ENCODE measurements at regions not wholly inside any gene's neighbourhood (a gene's known extent, or its start where the extent isn't known, plus 50 kb on each side); places are given as distances from the start of the nearest gene placed in this dataset.

- H2AFZ ChIP-seq (ENCODE audit: insufficient read depth, low read length, poor library complexity), result no peak overlapping the region
- no peak overlapping the region for H3K9ac ChIP-seq (ENCODE audit: low read length)
- H2AK5ac ChIP-seq (ENCODE audit: low read length), result no peak overlapping the region
- no peaks in the 10 kb centered on the region for H3K4me1 ChIP-seq (ENCODE audit: control insufficient read depth in 1 of 2, insufficient read depth in 2 of 2, low read length in 2 of 2)
- no peak overlapping the region for H3K4ac ChIP-seq (ENCODE audit: low read depth, low read length)
- H3K79me1 ChIP-seq (ENCODE audit: low read length), result no peaks in the 10 kb centered on the region
- no peaks in the 10 kb centered on the region for H3K9me3 ChIP-seq (ENCODE audit: insufficient read depth, low read depth, low read length)
- H3K4me2 ChIP-seq (ENCODE audit: low read length), result no peak overlapping the region
- H3K23ac ChIP-seq (ENCODE audit: low read length), result no peak overlapping the region
- H4K8ac ChIP-seq (ENCODE audit: low read depth, low read length), result no peak overlapping the region
- H2BK120ac ChIP-seq (ENCODE audit: insufficient read depth, low read length, poor library complexity), result no peak overlapping the region
- no peaks in the 10 kb centered on the region for H3K36me3 ChIP-seq (ENCODE audit: control insufficient read depth in 1 of 2, insufficient read depth in 2 of 2, low read length in 2 of 2)
- no peaks in the 10 kb centered on the region for H3K79me2 ChIP-seq (ENCODE audit: control insufficient read depth, insufficient read depth, low read length, poor library complexity)
- no peak overlapping the region for H3K27ac ChIP-seq (ENCODE audit: low read depth, low read length)
- no peak overlapping the region for H3K4me3 ChIP-seq (ENCODE audit: low read depth, low read length)
- no peak overlapping the region for H4K91ac ChIP-seq (ENCODE audit: low read depth, low read length)
- no peak overlapping the region for H3K18ac ChIP-seq (ENCODE audit: low read length)
- H2BK5ac ChIP-seq (ENCODE audit: low read depth, low read length, poor library complexity), result no peak overlapping the region
- no peak for DNase-seq
- no peak overlapping the region for H2BK12ac ChIP-seq (ENCODE audit: low read length)
- H3K14ac ChIP-seq (ENCODE audit: low read length), result no peak overlapping the region
- H3K27me3 ChIP-seq (ENCODE audit: insufficient read depth, low read length), result no peaks in the 10 kb centered on the region
- no peak overlapping the region for H4K12ac ChIP-seq (ENCODE audit: low read depth, low read length)
Observed at GRCh38 chr5:165538065-165538464, 2032.6 kb downstream of the MAT2B start.

- Histone ChIP-seq H3K14ac (ENCODE audit: low read length) (no peak overlapping the region), H4K12ac (ENCODE audit: low read depth, low read length) (no peak overlapping the region), H2AK5ac (ENCODE audit: low read length) (no peak overlapping the region), H3K4me3 (ENCODE audit: low read depth, low read length) (no peak overlapping the region), H3K4me1 (ENCODE audit: control insufficient read depth in 1 of 2, insufficient read depth in 2 of 2, low read length in 2 of 2) (no peaks in the 10 kb centered on the region), H3K27me3 (ENCODE audit: insufficient read depth, low read length) (no peaks in the 10 kb centered on the region), H2BK12ac (ENCODE audit: low read length) (no peak overlapping the region), H3K4me2 (ENCODE audit: low read length) (no peak overlapping the region), H3K36me3 (ENCODE audit: control insufficient read depth in 1 of 2, insufficient read depth in 2 of 2, low read length in 2 of 2) (no peaks in the 10 kb centered on the region), H3K79me1 (ENCODE audit: low read length) (no peaks in the 10 kb centered on the region), H3K9ac (ENCODE audit: low read length) (no peak overlapping the region), H3K27ac (ENCODE audit: low read depth, low read length) (no peak overlapping the region), H2AFZ (ENCODE audit: insufficient read depth, low read length, poor library complexity) (no peak overlapping the region), H3K9me3 (ENCODE audit: insufficient read depth, low read depth, low read length) (no peaks in the 10 kb centered on the region), H3K79me2 (ENCODE audit: control insufficient read depth, insufficient read depth, low read length, poor library complexity) (no peaks in the 10 kb centered on the region), H3K23ac (ENCODE audit: low read length) (no peak overlapping the region), H4K91ac (ENCODE audit: low read depth, low read length) (no peak overlapping the region), H4K8ac (ENCODE audit: low read depth, low read length) (no peak overlapping the region), H3K18ac (ENCODE audit: low read length) (no peak overlapping the region), H3K4ac (ENCODE audit: low read depth, low read length) (no peak overlapping the region), H2BK5ac (ENCODE audit: low read depth, low read length, poor library complexity) (no peak overlapping the region), H2BK120ac (ENCODE audit: insufficient read depth, low read length, poor library complexity) (no peak overlapping the region)
- no peak for DNase-seq
- WGBS (ENCODE audit: extremely low coverage, insufficient coverage, insufficient read length), result no CpG with 5 or more reads among the region's 3 CpGs
Observed at GRCh38 chr5:165559645-165560044, 2054.2 kb downstream of the MAT2B start.

- H2AFZ ChIP-seq (ENCODE audit: insufficient read depth, low read length, poor library complexity), result no peak overlapping the region
- H3K36me3 ChIP-seq (ENCODE audit: control insufficient read depth in 1 of 2, insufficient read depth in 2 of 2, low read length in 2 of 2), result no peaks in the 10 kb centered on the region
- H3K27me3 ChIP-seq (ENCODE audit: insufficient read depth, low read length), result no peaks in the 10 kb centered on the region
- no peak overlapping the region for H2BK5ac ChIP-seq (ENCODE audit: low read depth, low read length, poor library complexity)
- H3K14ac ChIP-seq (ENCODE audit: low read length), result no peak overlapping the region
- H3K23ac ChIP-seq (ENCODE audit: low read length), result no peak overlapping the region
- no peaks in the 10 kb centered on the region for H3K79me2 ChIP-seq (ENCODE audit: control insufficient read depth, insufficient read depth, low read length, poor library complexity)
- H3K18ac ChIP-seq (ENCODE audit: low read length), result no peak overlapping the region
- H2BK12ac ChIP-seq (ENCODE audit: low read length), result no peak overlapping the region
- no CpG with 5 or more reads among the region's 1 CpG for WGBS (ENCODE audit: extremely low coverage, insufficient coverage, insufficient read length)
- no peak overlapping the region for H4K91ac ChIP-seq (ENCODE audit: low read depth, low read length)
- H4K12ac ChIP-seq (ENCODE audit: low read depth, low read length), result no peak overlapping the region
- no peaks in the 10 kb centered on the region for H3K79me1 ChIP-seq (ENCODE audit: low read length)
- no peak overlapping the region for H4K8ac ChIP-seq (ENCODE audit: low read depth, low read length)
- H3K9me3 ChIP-seq (ENCODE audit: insufficient read depth, low read depth, low read length), result no peaks in the 10 kb centered on the region
- H3K27ac ChIP-seq (ENCODE audit: low read depth, low read length), result no peak overlapping the region
- DNase-seq, result no peak
- no peak overlapping the region for H3K9ac ChIP-seq (ENCODE audit: low read length)
- H2AK5ac ChIP-seq (ENCODE audit: low read length), result no peak overlapping the region
- H3K4ac ChIP-seq (ENCODE audit: low read depth, low read length), result no peak overlapping the region
- no peaks in the 10 kb centered on the region for H3K4me1 ChIP-seq (ENCODE audit: control insufficient read depth in 1 of 2, insufficient read depth in 2 of 2, low read length in 2 of 2)
- no peak overlapping the region for H3K4me3 ChIP-seq (ENCODE audit: low read depth, low read length)
- no peak overlapping the region for H2BK120ac ChIP-seq (ENCODE audit: insufficient read depth, low read length, poor library complexity)
- no peak overlapping the region for H3K4me2 ChIP-seq (ENCODE audit: low read length)
Observed at GRCh38 chr5:165560648-165561047, 2055.2 kb downstream of the MAT2B start.

- no peaks in the 10 kb centered on the region for H3K9me3 ChIP-seq (ENCODE audit: insufficient read depth, low read depth, low read length)
- no CpG with 5 or more reads among the region's 4 CpGs for WGBS (ENCODE audit: extremely low coverage, insufficient coverage, insufficient read length)
- H3K4me3 ChIP-seq (ENCODE audit: low read depth, low read length), result no peak overlapping the region
- no peak overlapping the region for H2BK5ac ChIP-seq (ENCODE audit: low read depth, low read length, poor library complexity)
- H2AK5ac ChIP-seq (ENCODE audit: low read length), result no peak overlapping the region
- no peak for DNase-seq
- H3K4ac ChIP-seq (ENCODE audit: low read depth, low read length), result no peak overlapping the region
- no peaks in the 10 kb centered on the region for H3K79me1 ChIP-seq (ENCODE audit: low read length)
- H3K27me3 ChIP-seq (ENCODE audit: insufficient read depth, low read length), result no peaks in the 10 kb centered on the region
- H2BK120ac ChIP-seq (ENCODE audit: insufficient read depth, low read length, poor library complexity), result no peak overlapping the region
- no peak overlapping the region for H3K27ac ChIP-seq (ENCODE audit: low read depth, low read length)
- no peak overlapping the region for H3K18ac ChIP-seq (ENCODE audit: low read length)
- H3K4me2 ChIP-seq (ENCODE audit: low read length), result no peak overlapping the region
- H4K91ac ChIP-seq (ENCODE audit: low read depth, low read length), result no peak overlapping the region
- no peak overlapping the region for H3K14ac ChIP-seq (ENCODE audit: low read length)
- H3K23ac ChIP-seq (ENCODE audit: low read length), result no peak overlapping the region
- no peaks in the 10 kb centered on the region for H3K79me2 ChIP-seq (ENCODE audit: control insufficient read depth, insufficient read depth, low read length, poor library complexity)
- H4K12ac ChIP-seq (ENCODE audit: low read depth, low read length), result no peak overlapping the region
- no peak overlapping the region for H2AFZ ChIP-seq (ENCODE audit: insufficient read depth, low read length, poor library complexity)
- H3K36me3 ChIP-seq (ENCODE audit: control insufficient read depth in 1 of 2, insufficient read depth in 2 of 2, low read length in 2 of 2), result no peaks in the 10 kb centered on the region
- no peak overlapping the region for H4K8ac ChIP-seq (ENCODE audit: low read depth, low read length)
- H3K9ac ChIP-seq (ENCODE audit: low read length), result no peak overlapping the region
- H2BK12ac ChIP-seq (ENCODE audit: low read length), result no peak overlapping the region
- no peaks in the 10 kb centered on the region for H3K4me1 ChIP-seq (ENCODE audit: control insufficient read depth in 1 of 2, insufficient read depth in 2 of 2, low read length in 2 of 2)
Observed at GRCh38 chr5:165565911-165566310, 2060.5 kb downstream of the MAT2B start.

All from trophoblast cell (in vitro differentiated cells and primary cell).